GM12878 (cell line): ENCODE measurements at regions not wholly inside any gene's neighbourhood (a gene's known extent, or its start where the extent isn't known, plus 50 kb on each side); places are given as distances from the start of the nearest gene placed in this dataset.

Experiments
- ATF2 ChIP-seq: IDR thresholded peaks from 2 replicates; pipeline ENCODE4 v1.6.1; 2012; ENCODE audit warnings: low read length, inconsistent platforms
- BCL11A ChIP-seq: IDR thresholded peaks from 2 replicates; pipeline ENCODE4 v1.6.1; 2011; ENCODE audit warnings: low read depth, low read length
- CHD2 ChIP-seq: IDR thresholded peaks from 2 replicates; pipeline ENCODE4 v1.6.1; 2011; ENCODE audit warnings: low read depth, low read length, improper control_type of control experiment, borderline replicate concordance
- E2F4 ChIP-seq: IDR thresholded peaks from 2 replicates; pipeline ENCODE4 v1.6.1; 2012; ENCODE audit warnings: low read depth, low read length, improper control_type of control experiment
- EZH2 ChIP-seq: IDR thresholded peaks from 2 replicates; pipeline ENCODE4 v1.6.1; 2012; ENCODE audit warnings: low read depth, mild to moderate bottlenecking, control low read depth, inconsistent platforms, low read length, borderline replicate concordance; ENCODE audit not compliant: control insufficient read depth
- IKZF1 ChIP-seq: fragments of 450-650 bp; conservative IDR thresholded peaks from 2 replicates; pipeline ENCODE4 v1.6.1; 2017; ENCODE audit warnings: antibody characterized with exemption, mild to moderate bottlenecking
- IKZF2 ChIP-seq, 2 experiments: fragments of 450-650 bp; IDR thresholded peaks; 2 replicates each; pipeline ENCODE4 v1.6.1; 2017; ENCODE audit warnings: mild to moderate bottlenecking in 2 of 2, moderate library complexity in 2 of 2
- MEF2A ChIP-seq: IDR thresholded peaks from 2 replicates; pipeline ENCODE4 v1.6.1; 2011; ENCODE audit warnings: low read depth, mild to moderate bottlenecking, low read length, moderate library complexity; ENCODE audit not compliant: insufficient read depth
- MLLT1 ChIP-seq: fragments of 450-650 bp; IDR thresholded peaks from 2 replicates; pipeline ENCODE4 v1.6.1; 2016; ENCODE audit warnings: mild to moderate bottlenecking
- MXI1 ChIP-seq: fragments of 150-350 bp; IDR thresholded peaks from 2 replicates; pipeline ENCODE4 v1.6.1; 2011; ENCODE audit warnings: low read depth, mild to moderate bottlenecking, inconsistent platforms, low read length, improper control_type of control experiment
- NFIC ChIP-seq: IDR thresholded peaks from 2 replicates; pipeline ENCODE4 v1.6.1; 2012; ENCODE audit warnings: low read depth, mild to moderate bottlenecking, inconsistent platforms, low read length, moderate library complexity
- RELB ChIP-seq: fragments of 450-650 bp; IDR thresholded peaks from 2 replicates; pipeline ENCODE4 v1.6.1; 2017; ENCODE audit warnings: low read depth, mild to moderate bottlenecking, moderate library complexity
- RUNX3 ChIP-seq: IDR thresholded peaks from 2 replicates; pipeline ENCODE4 v1.6.1; 2012; ENCODE audit warnings: low read length, inconsistent platforms
- SRF ChIP-seq, 2 experiments: IDR thresholded peaks; 2 replicates each; pipeline ENCODE4 v1.6.1; 2011; ENCODE audit warnings: low read depth in 2 of 2, low read length in 2 of 2, mild to moderate bottlenecking in 1 of 2, moderate library complexity in 1 of 2
- TCF12 ChIP-seq: IDR thresholded peaks from 2 replicates; pipeline ENCODE4 v1.6.1; 2011; ENCODE audit warnings: low read depth, mild to moderate bottlenecking, low read length
- ZBED1 ChIP-seq: IDR thresholded peaks from 2 replicates; pipeline ENCODE4 v1.6.1; 2016; ENCODE audit warnings: borderline replicate concordance
- ZBTB33 ChIP-seq: fragments of 450-650 bp; IDR thresholded peaks from 2 replicates; pipeline ENCODE4 v1.6.1; 2017; ENCODE audit warnings: mild to moderate bottlenecking
- ZNF687 ChIP-seq: fragments of 450-650 bp; IDR thresholded peaks from 2 replicates; pipeline ENCODE4 v1.6.1; 2017; ENCODE audit warnings: mild to moderate bottlenecking, moderate library complexity

GRCh38 chr2:8202132-8202531, 479.7 kb upstream of the ID2 start (continued):
- TF ChIP-seq ZNF687 (peak; percentile 23; the same call in 1 of the 2 replicates), MLLT1 (no peak), NFIC (peak; percentile 56; the same call in 1 of the 2 replicates), IKZF2 (IDR thresholded peaks at IDR 0.05) (peak; percentile 36 to 40; a peak in 2 of 4 replicates), TCF12 (0 out of 2 replicates have a peak, but pooled peaks have one; percentile 22), ZBED1 (peak; percentile 29; the same call in 1 of the 2 replicates), CHD2 (0 out of 2 replicates have a peak, but pooled peaks have one; percentile 5), MEF2A (0 out of 2 replicates have a peak, but pooled peaks have one; percentile 33), IKZF1 (peak; percentile 63; the same call in 1 of the 2 replicates), RELB (peak; percentile 36; the same call in 1 of the 2 replicates), ATF2 (peak; percentile 32; the same call in 1 of the 2 replicates), BCL11A (peak; percentile 38; the same call in 1 of the 2 replicates), SRF (IDR thresholded peaks at IDR 0.05; ENCODE audit: low read depth in 2 of 2, low read length in 2 of 2) (no peak), RUNX3 (peak; percentile 32; the same call in 1 of the 2 replicates), ZBTB33 (no peak), MXI1 (no peak), EZH2 (no peak), E2F4 (no peak)
